H1 (cell line): ENCODE measurements at regions not wholly inside any gene's neighbourhood (a gene's known extent, or its start where the extent isn't known, plus 50 kb on each side); places are given as distances from the start of the nearest gene placed in this dataset.

Experiments
- CTCF ChIA-PET: fragments of 300-600 bp; sonication (Branson Sonifier 250); formaldehyde crosslinking; loops from one replicate; lab custom pipeline; 2021; ENCODE audit not compliant: partially characterized antibody; lab: Charles Lee
- POLR2A ChIA-PET: fragments of 300-600 bp; sonication (Branson Sonifier 250); formaldehyde crosslinking; loops from one replicate; lab custom pipeline; 2021; ENCODE audit warnings: inconsistent platforms; ENCODE audit not compliant: partially characterized antibody; lab: Charles Lee
- DNase-seq, 2 experiments: peaks; one replicate each; pipeline versions ENCODE4 v3.0.0 to v3.0.0-alpha.2; 2010 to 2022; ENCODE audit warnings: low spot score in 2 of 2, low read depth in 1 of 2, mixed read lengths in 1 of 2
- FAIRE-seq: peaks from 2 replicates; lab custom pipeline; 2011; peaks lifted over from hg19 to GRCh38; lab: Jason Lieb, UNC
- H2AFZ ChIP-seq: 2 replicates; pipeline ENCODE4 v1.8.1; 2012; ENCODE audit warnings: low read length, inconsistent platforms
- H2AK5ac ChIP-seq: 2 replicates; pipeline ENCODE4 v1.6.1; 2013; ENCODE audit warnings: low read depth, low read length
- H2BK120ac ChIP-seq: replicated peaks from 2 replicates; pipeline ENCODE3; 2013; ENCODE audit warnings: low read depth, low read length, inconsistent platforms
- H2BK12ac ChIP-seq: 2 replicates; pipeline ENCODE4 v1.6.1; 2013; ENCODE audit warnings: low read depth, low read length
- H2BK15ac ChIP-seq: 2 replicates; pipeline ENCODE4 v1.6.1; 2013; ENCODE audit warnings: low read length
- H2BK20ac ChIP-seq: 2 replicates; pipeline ENCODE4 v1.6.1; 2013; ENCODE audit warnings: low read length
- H2BK5ac ChIP-seq: 2 replicates; pipeline ENCODE4 v1.6.1; 2013; ENCODE audit warnings: low read depth, low read length
- H3K14ac ChIP-seq: 2 replicates; pipeline ENCODE4 v1.6.1; 2013; ENCODE audit warnings: inconsistent platforms; ENCODE audit not compliant: insufficient read length
- H3K18ac ChIP-seq: 2 replicates; pipeline ENCODE4 v1.6.1; 2013; ENCODE audit warnings: low read length; ENCODE audit errors: extremely low read depth
- H3K23ac ChIP-seq: 2 replicates; pipeline ENCODE4 v1.6.1; 2013; ENCODE audit warnings: inconsistent platforms; ENCODE audit not compliant: insufficient read length
- H3K23me2 ChIP-seq: 2 replicates; pipeline ENCODE4 v1.6.1; 2013; ENCODE audit warnings: low read depth, low read length
- H3K27ac ChIP-seq: 2 replicates; pipeline ENCODE4 v1.6.1; 2011; ENCODE audit warnings: low read depth, low read length, inconsistent platforms
- H3K27me3 ChIP-seq, 4 experiments: replicated peaks in 1 of 4; 1 replicate in 1 of 4; 2 replicates in 3 of 4; pipeline versions ENCODE4 v1.6.1 to v1.8.1; 2011 to 2013; ENCODE audit warnings: low read length in 3 of 4, mild to moderate bottlenecking in 3 of 4, inconsistent platforms in 2 of 4, mixed read lengths in 2 of 4, moderate library complexity in 1 of 4; ENCODE audit not compliant: control insufficient read depth in 3 of 4, insufficient read depth in 3 of 4; ENCODE audit errors: extremely low read depth in 1 of 4
- H3K36me3 ChIP-seq, 4 experiments: 2 replicates each; pipeline versions ENCODE4 v1.6.1 to v1.8.1; 2011 to 2013; ENCODE audit warnings: mild to moderate bottlenecking in 4 of 4, low read length in 3 of 4, moderate library complexity in 2 of 4, control low read depth in 1 of 4, inconsistent platforms in 1 of 4; ENCODE audit not compliant: insufficient read depth in 4 of 4, control insufficient read depth in 2 of 4
- H3K4ac ChIP-seq: replicated peaks from 2 replicates; pipeline ENCODE3; 2013; ENCODE audit warnings: low read length, low read depth, mixed read lengths, inconsistent platforms; ENCODE audit not compliant: insufficient read length
- H3K4me1 ChIP-seq, 4 experiments: replicated peaks in 1 of 4; 1 replicate in 1 of 4; 2 replicates in 3 of 4; pipeline versions ENCODE4 v1.6.1 to v1.8.1; 2011 to 2013; ENCODE audit warnings: low read length in 3 of 4, inconsistent platforms in 2 of 4, mixed read lengths in 1 of 4; ENCODE audit not compliant: insufficient read depth in 4 of 4, control insufficient read depth in 3 of 4
- H3K4me2 ChIP-seq, 2 experiments: 2 replicates each; pipeline versions ENCODE4 v1.6.1 to v1.8.1; 2011 to 2013; ENCODE audit warnings: low read depth in 2 of 2, low read length in 2 of 2, control low read depth in 1 of 2, inconsistent platforms in 1 of 2, mild to moderate bottlenecking in 1 of 2; ENCODE audit not compliant: insufficient read depth in 1 of 2
- H3K4me3 ChIP-seq, 4 experiments: fragments of 200-600, 300-600 bp in 1 of 4; sonication (generic), shearing (Covaris generic), sonication (Bioruptor Twin) in 1 of 4; 2 replicates each; pipeline versions ENCODE4 v1.5.1 to v1.8.1; 2011 to 2016; ENCODE audit warnings: low read length in 4 of 4, low read depth in 3 of 4, control low read depth in 2 of 4, inconsistent platforms in 2 of 4, mild to moderate bottlenecking in 2 of 4, mixed read lengths in 1 of 4, moderate library complexity in 1 of 4; ENCODE audit not compliant: insufficient read depth in 2 of 4; ENCODE audit errors: extremely low read depth in 1 of 4
- H3K56ac ChIP-seq: replicated peaks from 2 replicates; pipeline ENCODE3; 2013; ENCODE audit warnings: low read depth, mild to moderate bottlenecking, mixed read lengths, low read length, inconsistent platforms; ENCODE audit not compliant: insufficient read length
- H3K79me1 ChIP-seq: 2 replicates; pipeline ENCODE4 v1.6.1; 2013; ENCODE audit warnings: low read depth, low read length, control low read depth
- H3K79me2 ChIP-seq, 2 experiments: 2 replicates each; pipeline versions ENCODE4 v1.6.1 to v1.8.1; 2012 to 2013; ENCODE audit warnings: low read length in 2 of 2, mild to moderate bottlenecking in 2 of 2, inconsistent platforms in 1 of 2; ENCODE audit not compliant: insufficient read depth in 2 of 2, control insufficient read depth in 1 of 2
- H3K9ac ChIP-seq, 4 experiments: replicated peaks in 1 of 4; 1 replicate in 1 of 4; 2 replicates in 3 of 4; pipeline versions ENCODE4 v1.6.1 to v1.8.1; 2011 to 2013; ENCODE audit warnings: low read depth in 3 of 4, low read length in 3 of 4, control low read depth in 2 of 4, mild to moderate bottlenecking in 2 of 4, moderate library complexity in 2 of 4, inconsistent platforms in 1 of 4; ENCODE audit errors: extremely low read depth in 1 of 4
- H3K9me3 ChIP-seq, 2 experiments: 2 replicates each; pipeline versions ENCODE4 v1.6.1 to v1.8.1; 2012 to 2013; ENCODE audit warnings: mild to moderate bottlenecking in 2 of 2, moderate library complexity in 2 of 2, control low read depth in 1 of 2, inconsistent platforms in 1 of 2, low read depth in 1 of 2, low read length in 1 of 2, mixed read lengths in 1 of 2; ENCODE audit not compliant: insufficient read depth in 2 of 2
- H4K20me1 ChIP-seq, 2 experiments: replicated peaks in 1 of 2; 2 replicates each; pipeline versions ENCODE3 to v1.8.1; 2011 to 2013; ENCODE audit warnings: inconsistent platforms in 2 of 2, low read length in 2 of 2, mild to moderate bottlenecking in 1 of 2; ENCODE audit not compliant: insufficient read depth in 2 of 2, control insufficient read depth in 1 of 2
- H4K5ac ChIP-seq: 2 replicates; pipeline ENCODE4 v1.6.1; 2013; ENCODE audit warnings: low read length, low read depth, mixed read lengths, inconsistent platforms; ENCODE audit not compliant: insufficient read length
- H4K8ac ChIP-seq: 2 replicates; pipeline ENCODE4 v1.8.0; 2013; ENCODE audit warnings: mild to moderate bottlenecking, moderate library complexity, low read length, inconsistent platforms; ENCODE audit not compliant: insufficient read depth; ENCODE audit errors: extremely low read depth
- H4K91ac ChIP-seq: replicated peaks from 2 replicates; pipeline ENCODE3; 2013; ENCODE audit warnings: low read length, mixed read lengths, inconsistent platforms; ENCODE audit not compliant: insufficient read length
- POLR2AphosphoS5 ChIP-seq: IDR thresholded peaks from 2 replicates; pipeline ENCODE4 v1.6.1; 2011; ENCODE audit warnings: low read depth, low read length
- SUZ12 ChIP-seq: fragments of 200-600 bp; sonication (generic); IDR thresholded peaks from 2 replicates; pipeline ENCODE4 v1.6.1; 2012; ENCODE audit warnings: mild to moderate bottlenecking, inconsistent platforms, low read length, moderate library complexity, mixed read lengths
- TEAD4 ChIP-seq: IDR thresholded peaks from 2 replicates; pipeline ENCODE4 v1.6.1; 2012; ENCODE audit warnings: low read depth, low read length, inconsistent platforms, mixed read lengths
- YY1 ChIP-seq: IDR thresholded peaks from 2 replicates; pipeline ENCODE4 v1.6.1; 2011; ENCODE audit warnings: low read depth, mild to moderate bottlenecking, low read length

DNA sequence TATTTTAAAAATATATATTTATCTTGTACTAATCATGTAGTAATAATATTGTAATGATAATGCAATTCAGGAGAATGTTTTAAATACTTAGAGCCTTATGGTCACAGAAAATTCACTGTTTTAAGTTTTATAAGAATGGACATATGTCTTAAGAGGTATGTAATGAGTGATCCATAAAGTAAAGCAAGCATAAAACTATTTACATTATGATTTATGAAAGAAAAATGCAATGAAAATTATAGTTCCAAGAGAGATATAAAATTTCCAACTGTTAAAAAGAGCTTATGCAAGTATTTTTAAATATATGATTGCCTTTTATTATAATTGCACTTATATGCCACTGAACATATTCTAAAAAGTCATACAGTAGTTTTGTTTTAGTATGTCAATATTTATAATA is 157.5 kb upstream of the TARS1 start:
- Histone ChIP-seq H2BK15ac (no peak overlapping the region), H3K4me1 (no peaks in the 10 kb centered on the region), H3K79me2 (no peaks in the 10 kb centered on the region), H2BK5ac (no peak overlapping the region), H2BK20ac (no peak overlapping the region), H4K8ac (no peak overlapping the region), H3K27ac (no peak overlapping the region), H3K79me1 (no peaks in the 10 kb centered on the region), H4K20me1 (no peaks in the 10 kb centered on the region), H3K23me2 (no peaks in the 10 kb centered on the region), H4K91ac (no peak overlapping the region), H2BK120ac (no peak overlapping the region), H4K5ac (no peak overlapping the region), H3K14ac (no peak overlapping the region), H2AK5ac (no peak overlapping the region), H3K4me3 (no peak overlapping the region), H3K9me3 (no peaks in the 10 kb centered on the region), H3K4ac (no peak overlapping the region), H3K23ac (no peak overlapping the region), H3K36me3 (no peaks in the 10 kb centered on the region), H3K9ac (no peak overlapping the region), H2BK12ac (no peak overlapping the region), H3K18ac (no peak overlapping the region), H3K27me3 (no peaks in the 10 kb centered on the region), H3K4me2 (no peak overlapping the region), H3K56ac (no peak overlapping the region), H2AFZ (no peak overlapping the region)
- no peak for TF ChIP-seq POLR2AphosphoS5
- TF ChIP-seq TEAD4 = no peak
- no peak for TF ChIP-seq SUZ12
- TF ChIP-seq YY1 = no peak
- DNase-seq = no peak
- ChIA-PET POLR2A (no interaction called here), CTCF (no interaction called here)
- no peak for FAIRE-seq
